ENCODE measurements at regions not wholly inside any gene's neighbourhood (a gene's known extent, or its start where the extent isn't known, plus 50 kb on each side); places are given as distances from the start of the nearest gene placed in this dataset.

DNA sequence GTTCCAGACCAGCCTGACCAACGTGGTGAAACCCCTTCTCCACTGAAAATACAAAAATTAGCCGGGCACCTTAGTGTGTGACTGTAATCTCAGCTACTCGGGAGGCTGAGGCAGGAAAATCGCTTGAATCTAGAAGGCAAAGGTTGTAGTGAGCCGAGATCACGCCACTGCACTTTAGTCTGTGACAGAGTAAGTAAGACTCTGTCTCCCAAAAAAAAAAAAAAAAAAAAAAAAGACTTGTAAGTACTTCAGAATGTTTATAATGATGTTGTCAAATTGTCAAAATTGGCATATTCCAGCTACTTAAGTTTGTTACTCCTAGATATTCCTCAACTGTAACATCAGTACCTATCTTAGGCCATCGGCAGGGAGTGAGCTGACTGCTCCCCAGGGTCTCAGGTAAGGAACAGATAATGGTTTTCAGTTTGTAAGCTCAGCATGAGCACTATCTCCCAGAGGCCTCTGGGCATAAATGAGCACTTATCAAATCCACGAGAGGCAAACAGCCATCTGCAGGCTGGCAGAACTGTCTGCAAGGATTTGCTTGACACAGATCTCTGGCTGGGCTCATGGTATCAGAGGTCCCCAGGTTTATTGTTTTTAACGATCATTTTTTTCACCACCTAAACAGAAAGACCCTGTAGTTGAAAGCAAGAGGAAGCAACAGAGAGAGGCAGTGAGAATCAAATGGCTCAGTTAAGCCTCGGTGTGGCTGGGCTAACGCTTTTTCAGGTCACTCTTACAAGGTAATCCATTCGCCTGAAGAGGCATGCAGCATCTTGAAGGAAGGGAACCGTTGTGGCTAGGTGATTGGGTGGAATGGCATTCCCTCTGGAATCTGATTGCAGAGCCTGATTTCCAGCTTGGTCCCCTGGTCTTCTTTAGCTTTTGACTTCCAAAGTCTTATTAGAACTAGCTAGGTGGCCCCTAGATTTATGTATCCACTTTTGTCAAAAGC lies 115.9 kb downstream of the LY86 start:
- H3K27me3 ChIP-seq (ENCODE audit: control insufficient read depth in 1 of 2, insufficient read depth in 2 of 2, low read length in 2 of 2), result no peaks in the 10 kb centered on the region
- H3K27ac ChIP-seq (ENCODE audit: low read depth, low read length), result no peak overlapping the region
- H3K4me3 ChIP-seq (ENCODE audit: low read depth in 1 of 2, low read length in 2 of 2), result no peak overlapping the region
- peaks cover 14% of the 10 kb centered on the region for H3K4me1 ChIP-seq (ENCODE audit: insufficient read depth, low read length)
- H3K9me3 ChIP-seq (ENCODE audit: low read length), result no peaks in the 10 kb centered on the region
- no peak overlapping the region for H3K9ac ChIP-seq (ENCODE audit: low read length)
- no peaks in the 10 kb centered on the region for H3K36me3 ChIP-seq (ENCODE audit: insufficient read depth, low read length)

DNA sequence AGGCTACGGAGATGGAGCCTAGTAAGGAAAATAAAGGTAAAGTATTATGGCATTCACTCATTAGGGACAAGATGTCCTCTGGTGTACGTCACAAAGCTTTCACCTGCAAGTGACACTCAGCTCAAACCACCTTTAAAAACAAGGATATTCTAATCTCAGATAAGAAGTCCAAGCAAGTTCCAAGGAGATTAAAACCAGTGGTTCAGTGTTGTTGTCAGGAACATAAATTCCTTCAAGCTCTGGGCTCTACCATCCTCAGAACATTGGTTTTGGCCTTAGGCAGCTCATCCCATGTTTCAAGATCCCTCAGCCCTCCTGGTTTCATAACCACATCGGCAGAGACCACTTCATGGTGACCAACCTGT lies 116.5 kb downstream of the LY86 start:
- Histone ChIP-seq H3K9ac (ENCODE audit: low read length) (no peak overlapping the region), H3K9me3 (ENCODE audit: low read length) (no peaks in the 10 kb centered on the region), H3K27ac (ENCODE audit: low read depth, low read length) (no peak overlapping the region), H3K4me1 (ENCODE audit: insufficient read depth, low read length) (peaks cover 7% of the 10 kb centered on the region), H3K27me3 (ENCODE audit: control insufficient read depth in 1 of 2, insufficient read depth in 2 of 2, low read length in 2 of 2) (no peaks in the 10 kb centered on the region), H3K36me3 (ENCODE audit: insufficient read depth, low read length) (no peaks in the 10 kb centered on the region), H3K4me3 (ENCODE audit: low read depth in 1 of 2, low read length in 2 of 2) (no peak overlapping the region)

DNA sequence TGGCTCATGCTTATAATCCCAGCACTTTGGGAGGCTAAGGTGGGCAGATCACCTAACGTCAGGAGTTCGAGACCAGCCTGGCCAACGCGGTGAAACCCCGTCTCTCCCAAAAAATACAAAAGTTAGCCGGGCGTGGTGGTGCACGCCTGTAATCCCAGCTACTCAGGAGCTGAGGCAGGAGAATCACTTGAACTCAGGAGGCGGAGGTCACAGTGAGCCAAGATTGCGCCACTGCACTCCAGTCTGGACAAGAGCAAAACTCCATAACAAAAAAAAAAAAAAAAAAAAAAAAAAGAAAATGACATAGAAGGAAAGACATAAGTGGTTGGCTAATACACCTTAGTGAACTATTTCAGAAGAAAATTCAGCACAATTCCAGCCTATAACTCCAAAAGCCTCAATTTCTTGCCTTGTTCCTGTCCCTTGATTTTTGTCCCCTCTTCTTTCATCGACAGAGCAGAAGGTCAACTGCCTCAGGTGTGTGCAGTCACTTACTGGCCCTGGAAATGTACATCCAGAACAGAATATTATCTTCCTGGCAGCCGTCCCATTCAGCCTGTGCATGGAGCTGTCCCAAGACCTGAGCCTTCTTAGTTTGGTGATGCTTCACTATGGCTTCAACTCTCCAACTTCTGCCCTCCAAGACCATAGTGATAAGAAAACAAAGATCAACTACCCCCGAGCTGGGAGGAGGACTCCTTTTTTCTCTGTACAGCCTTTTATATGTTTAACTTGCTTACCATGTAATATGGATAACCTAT lies 117.6 kb downstream of the LY86 start:
- Histone ChIP-seq H3K4me3 (ENCODE audit: low read depth in 1 of 2, low read length in 2 of 2) (no peak overlapping the region), H3K9ac (ENCODE audit: low read length) (no peak overlapping the region), H3K27me3 (ENCODE audit: control insufficient read depth in 1 of 2, insufficient read depth in 2 of 2, low read length in 2 of 2) (no peaks in the 10 kb centered on the region), H3K36me3 (ENCODE audit: insufficient read depth, low read length) (no peaks in the 10 kb centered on the region), H3K4me1 (ENCODE audit: insufficient read depth, low read length) (no peaks in the 10 kb centered on the region), H3K27ac (ENCODE audit: low read depth, low read length) (no peak overlapping the region), H3K9me3 (ENCODE audit: low read length) (no peaks in the 10 kb centered on the region)

- Histone ChIP-seq H3K27me3 (ENCODE audit: control insufficient read depth in 1 of 2, insufficient read depth in 2 of 2, low read length in 2 of 2) (no peaks in the 10 kb centered on the region), H3K27ac (ENCODE audit: low read depth, low read length) (no peak overlapping the region), H3K36me3 (ENCODE audit: insufficient read depth, low read length) (no peaks in the 10 kb centered on the region), H3K9me3 (ENCODE audit: low read length) (no peaks in the 10 kb centered on the region), H3K9ac (ENCODE audit: low read length) (no peak overlapping the region), H3K4me3 (ENCODE audit: low read depth in 1 of 2, low read length in 2 of 2) (no peak overlapping the region), H3K4me1 (ENCODE audit: insufficient read depth, low read length) (peaks cover 4% of the 10 kb centered on the region)
Observed at GRCh38 chr6:6707143-6707542, 118.6 kb downstream of the LY86 start.

DNA sequence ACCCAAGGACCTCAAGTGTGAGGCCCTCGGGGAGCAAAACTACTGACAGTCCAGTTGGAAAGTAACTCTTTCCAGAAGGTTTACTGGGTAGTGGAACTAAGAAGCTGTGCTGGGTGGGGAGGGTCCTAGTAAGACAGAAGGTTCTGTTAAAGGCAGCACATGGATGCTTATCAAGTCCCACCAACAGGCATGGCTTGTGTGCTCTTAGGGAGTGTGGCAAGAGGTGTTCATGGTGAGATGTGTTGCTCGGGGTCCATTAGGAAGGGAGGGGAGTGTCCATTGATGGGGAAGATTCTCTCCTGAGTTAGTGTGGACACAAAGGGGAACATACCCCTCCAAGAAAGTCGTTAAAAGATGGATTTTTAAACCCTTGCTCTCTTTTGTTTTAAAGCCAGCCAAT lies 120.6 kb downstream of the LY86 start:
- Histone ChIP-seq H3K9ac (ENCODE audit: low read length) (no peak overlapping the region), H3K27ac (ENCODE audit: low read depth, low read length) (no peak overlapping the region), H3K36me3 (ENCODE audit: insufficient read depth, low read length) (no peaks in the 10 kb centered on the region), H3K27me3 (ENCODE audit: control insufficient read depth in 1 of 2, insufficient read depth in 2 of 2, low read length in 2 of 2) (no peaks in the 10 kb centered on the region), H3K9me3 (ENCODE audit: low read length) (no peaks in the 10 kb centered on the region), H3K4me1 (ENCODE audit: insufficient read depth, low read length) (peaks cover 23% of the 10 kb centered on the region), H3K4me3 (ENCODE audit: low read depth in 1 of 2, low read length in 2 of 2) (no peak overlapping the region)

DNA sequence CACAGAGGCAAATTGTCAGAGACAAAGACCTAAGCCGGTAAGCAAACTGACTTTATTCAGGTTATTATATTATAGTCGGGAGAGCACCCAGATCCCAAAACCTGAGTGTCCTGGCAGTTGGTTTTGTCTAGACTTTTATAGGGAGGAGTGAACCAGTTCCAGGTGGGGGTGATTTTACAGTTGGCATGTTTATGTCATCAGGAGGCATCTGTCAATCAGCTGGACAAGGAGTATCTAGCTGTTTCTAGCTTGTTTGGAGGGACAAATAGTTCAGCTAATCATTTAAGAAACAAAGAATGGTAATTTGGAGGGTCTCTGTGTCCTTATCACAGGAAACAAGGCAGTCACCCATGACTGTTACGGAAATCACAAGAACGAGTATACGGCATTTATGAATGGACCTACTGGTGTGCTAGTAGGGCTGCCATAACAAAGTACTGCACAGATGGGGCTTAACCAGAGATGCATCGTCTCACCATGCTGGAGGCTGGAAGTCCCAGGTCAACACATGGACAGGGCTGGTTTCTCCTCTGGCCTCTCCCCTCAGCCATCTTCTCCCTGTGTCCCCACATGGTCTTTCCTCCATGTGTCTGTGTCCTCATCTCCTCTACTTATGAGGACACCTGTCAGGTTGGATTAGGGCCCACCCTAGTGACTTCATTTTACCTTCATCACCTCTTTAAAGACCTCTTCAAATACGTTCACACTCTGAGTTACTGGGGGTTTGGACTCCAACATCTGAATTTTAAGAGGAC lies 122.7 kb downstream of the LY86 start:
- H3K4me3 ChIP-seq (ENCODE audit: low read depth in 1 of 2, low read length in 2 of 2), result no peak overlapping the region
- no peaks in the 10 kb centered on the region for H3K9me3 ChIP-seq (ENCODE audit: low read length)
- no peaks in the 10 kb centered on the region for H3K27me3 ChIP-seq (ENCODE audit: control insufficient read depth in 1 of 2, insufficient read depth in 2 of 2, low read length in 2 of 2)
- H3K4me1 ChIP-seq (ENCODE audit: insufficient read depth, low read length), result peaks cover 37% of the 10 kb centered on the region
- H3K27ac ChIP-seq (ENCODE audit: low read depth, low read length), result no peak overlapping the region
- no peak overlapping the region for H3K9ac ChIP-seq (ENCODE audit: low read length)
- H3K36me3 ChIP-seq (ENCODE audit: insufficient read depth, low read length), result no peaks in the 10 kb centered on the region

DNA sequence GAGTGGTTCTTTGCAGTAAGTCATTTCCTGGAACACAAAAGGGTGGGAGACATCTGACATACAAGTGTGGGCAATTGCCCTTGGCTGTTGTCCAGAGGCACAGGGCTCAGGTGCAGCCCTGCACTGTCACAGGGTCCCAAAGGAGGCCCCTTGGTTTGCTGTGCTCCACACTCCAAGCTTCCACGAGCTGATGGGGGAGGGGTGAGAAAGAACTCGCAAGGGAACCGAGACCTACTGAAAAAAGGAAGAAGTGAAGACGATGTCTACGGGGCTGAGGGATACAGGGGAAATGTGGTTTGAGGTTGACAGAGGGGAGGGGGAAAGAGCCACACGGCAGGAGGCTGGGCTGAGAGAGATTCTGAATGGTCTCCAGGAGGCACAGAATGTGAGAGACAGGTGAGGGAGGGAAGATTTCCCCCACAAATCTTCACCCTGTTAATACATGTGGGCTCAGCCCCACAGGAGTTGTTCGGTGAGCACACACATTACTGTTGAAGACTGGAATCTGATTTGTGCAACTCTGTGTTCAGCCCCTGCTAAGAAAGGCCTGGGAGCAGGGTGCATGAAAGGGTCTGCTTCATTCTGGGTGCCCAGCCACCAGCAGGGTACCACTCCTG lies 123.4 kb downstream of the LY86 start:
- no peaks in the 10 kb centered on the region for H3K36me3 ChIP-seq (ENCODE audit: insufficient read depth, low read length)
- peaks cover 37% of the 10 kb centered on the region for H3K4me1 ChIP-seq (ENCODE audit: insufficient read depth, low read length)
- no peak overlapping the region for H3K9ac ChIP-seq (ENCODE audit: low read length)
- no peak overlapping the region for H3K4me3 ChIP-seq (ENCODE audit: low read depth in 1 of 2, low read length in 2 of 2)
- no peaks in the 10 kb centered on the region for H3K27me3 ChIP-seq (ENCODE audit: control insufficient read depth in 1 of 2, insufficient read depth in 2 of 2, low read length in 2 of 2)
- H3K9me3 ChIP-seq (ENCODE audit: low read length), result no peaks in the 10 kb centered on the region
- H3K27ac ChIP-seq (ENCODE audit: low read depth, low read length), result no peak overlapping the region

GRCh38 chr6:6712449-6713403 lies 124.2 kb downstream of the LY86 start:
- H3K4me3 ChIP-seq (ENCODE audit: low read depth in 1 of 2, low read length in 2 of 2), result no peak overlapping the region

DNA sequence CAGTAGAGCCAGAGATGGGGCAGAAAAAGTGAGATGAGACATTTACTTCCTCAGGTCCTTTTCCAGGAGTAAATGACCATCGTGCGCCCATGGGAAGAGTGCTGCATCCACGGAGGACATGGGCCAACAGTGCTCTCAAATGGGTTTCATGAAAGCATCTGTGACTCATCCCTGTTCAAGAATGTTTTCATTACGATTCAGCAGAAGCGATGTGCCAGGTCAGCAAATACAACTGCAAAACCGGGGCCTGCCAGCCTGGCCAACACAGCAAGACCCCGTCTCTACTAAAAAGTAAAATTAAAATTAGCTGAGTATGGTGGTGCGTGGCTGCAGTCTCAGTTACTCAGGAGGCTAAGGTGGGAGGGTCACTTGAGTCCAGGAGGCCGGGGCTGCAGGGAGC lies 125.1 kb downstream of the LY86 start:
- H3K9ac ChIP-seq (ENCODE audit: low read length), result no peak overlapping the region
- peaks cover 37% of the 10 kb centered on the region for H3K4me1 ChIP-seq (ENCODE audit: insufficient read depth, low read length)
- H3K27ac ChIP-seq (ENCODE audit: low read depth, low read length), result peak overlapping the region; percentile 35
- H3K27me3 ChIP-seq (ENCODE audit: control insufficient read depth in 1 of 2, insufficient read depth in 2 of 2, low read length in 2 of 2), result no peaks in the 10 kb centered on the region
- H3K4me3 ChIP-seq (ENCODE audit: low read depth in 1 of 2, low read length in 2 of 2), result no peak overlapping the region
- H3K9me3 ChIP-seq (ENCODE audit: low read length), result no peaks in the 10 kb centered on the region
- no peaks in the 10 kb centered on the region for H3K36me3 ChIP-seq (ENCODE audit: insufficient read depth, low read length)

More at GRCh38 chr6:6712449-6713403, 124.2 kb downstream of the LY86 start:
- Histone ChIP-seq H3K27me3 (ENCODE audit: control insufficient read depth in 1 of 2, insufficient read depth in 2 of 2, low read length in 2 of 2) (no peaks in the 10 kb centered on the region), H3K4me1 (ENCODE audit: insufficient read depth, low read length) (peaks cover 37% of the 10 kb centered on the region), H3K9me3 (ENCODE audit: low read length) (no peaks in the 10 kb centered on the region), H3K36me3 (ENCODE audit: insufficient read depth, low read length) (no peaks in the 10 kb centered on the region), H3K27ac (ENCODE audit: low read depth, low read length) (peak overlapping the region; percentile 35), H3K9ac (ENCODE audit: low read length) (no peak overlapping the region)

- Histone ChIP-seq H3K9me3 (ENCODE audit: low read length) (no peaks in the 10 kb centered on the region), H3K27ac (ENCODE audit: low read depth, low read length) (peak overlapping the region; percentile 56), H3K27me3 (ENCODE audit: control insufficient read depth in 1 of 2, insufficient read depth in 2 of 2, low read length in 2 of 2) (no peaks in the 10 kb centered on the region), H3K9ac (ENCODE audit: low read length) (no peak overlapping the region), H3K4me1 (ENCODE audit: insufficient read depth, low read length) (peaks cover 37% of the 10 kb centered on the region), H3K4me3 (ENCODE audit: low read depth in 1 of 2, low read length in 2 of 2) (no peak overlapping the region), H3K36me3 (ENCODE audit: insufficient read depth, low read length) (no peaks in the 10 kb centered on the region)
Observed at GRCh38 chr6:6714118-6714897, 125.8 kb downstream of the LY86 start.
